CD4-positive, alpha-beta T cell (primary cell): ENCODE measurements at regions not wholly inside any gene's neighbourhood (a gene's known extent, or its start where the extent isn't known, plus 50 kb on each side); places are given as distances from the start of the nearest gene placed in this dataset.

Experiments used
- ATAC-seq: fragments of 200-7000 bp; cut with Tn5 transposase; one replicate; pipeline ENCODE4 v1.10.0; 2022; ENCODE audit warnings: mild to moderate bottlenecking; ENCODE audit not compliant: poor library complexity
- CTCF ChIA-PET: fragments of 350-600 bp; sonication (Branson Sonifier 250); formaldehyde crosslinking; loops from one replicate; lab custom pipeline; 2021; ENCODE audit warnings: antibody characterized with exemption, inconsistent platforms; lab: Charles Lee
- POLR2A ChIA-PET: fragments of 350-600 bp; sonication (Branson Sonifier 250); formaldehyde crosslinking; loops from one replicate; lab custom pipeline; 2021; ENCODE audit warnings: antibody characterized with exemption, inconsistent platforms; lab: Charles Lee
- DNase-seq, 14 experiments: peaks; one replicate each; pipeline ENCODE4 v3.0.0-alpha.2; 2013 to 2020; ENCODE audit warnings: mixed read lengths in 2 of 14
- H3K27ac ChIP-seq, 2 donors: one replicate each; pipeline versions ENCODE4 v1.5.1 to v1.7.0; 2013; ENCODE audit warnings: low read length in 2 of 2, low read depth in 1 of 2, mild to moderate bottlenecking in 1 of 2
- H3K27me3 ChIP-seq, 2 experiments: 1 replicate in 1 of 2; 2 replicates in 1 of 2; pipeline versions ENCODE4 v1.6.1 to v1.7.0; 2013; ENCODE audit warnings: low read length in 2 of 2, control low read depth in 1 of 2, mild to moderate bottlenecking in 1 of 2, moderate library complexity in 1 of 2; ENCODE audit not compliant: insufficient read depth in 2 of 2, control insufficient read depth in 1 of 2
- H3K36me3 ChIP-seq: one replicate; pipeline ENCODE4 v1.6.1; 2013; ENCODE audit warnings: low read length, control low read depth; ENCODE audit not compliant: insufficient read depth
- H3K4me1 ChIP-seq: one replicate; pipeline ENCODE4 v1.6.1; 2013; ENCODE audit warnings: low read length, control low read depth; ENCODE audit not compliant: insufficient read depth
- H3K4me3 ChIP-seq: one replicate; pipeline ENCODE4 v1.5.1; 2013; ENCODE audit warnings: mild to moderate bottlenecking, low read length, moderate library complexity
- H3K9me3 ChIP-seq, 2 experiments: 1 replicate in 1 of 2; 2 replicates in 1 of 2; pipeline versions ENCODE4 v1.6.1 to v1.7.0; 2013; ENCODE audit warnings: low read length in 2 of 2, mild to moderate bottlenecking in 2 of 2, control low read depth in 1 of 2, moderate library complexity in 1 of 2; ENCODE audit not compliant: control insufficient read depth in 1 of 2, insufficient read depth in 1 of 2
- H3K27ac Mint-ChIP-seq: one replicate; pipeline ENCODE4 v1.8.0; 2020; ENCODE audit warnings: mixed read lengths
- H3K27me3 Mint-ChIP-seq: one replicate; pipeline ENCODE4 v1.8.0; 2021; ENCODE audit warnings: mixed read lengths
- H3K36me3 Mint-ChIP-seq: one replicate; pipeline ENCODE4 v1.8.0; 2021; ENCODE audit warnings: low read depth, mixed read lengths
- H3K4me1 Mint-ChIP-seq: one replicate; pipeline ENCODE4 v1.8.0; 2021; ENCODE audit warnings: low read depth, mixed read lengths
- H3K4me3 Mint-ChIP-seq: one replicate; pipeline ENCODE4 v1.8.0; 2020; ENCODE audit warnings: mild to moderate bottlenecking, mixed read lengths
- H3K9me3 Mint-ChIP-seq: one replicate; pipeline ENCODE4 v1.8.0; 2020; ENCODE audit warnings: mixed read lengths
- intact Hi-C, 2 experiments: fragments of 100-400 bp; cut with DNase I in 1 of 2; cut with micrococcal nuclease in 1 of 2; formaldehyde crosslinking; loops; one replicate each; pipeline versions ENCODE4 v1.15.1 to v1.9.0; 2023 to 2025; cut with DNase I, micrococcal nuclease
- TF ChIP-seq, protein P1 (sequence below): fragments of 200-600 bp; IDR thresholded peaks from one replicate; pipeline ENCODE4 v1.8.0; 2022; ENCODE audit warnings: antibody characterized with exemption, mild to moderate bottlenecking

DNA sequence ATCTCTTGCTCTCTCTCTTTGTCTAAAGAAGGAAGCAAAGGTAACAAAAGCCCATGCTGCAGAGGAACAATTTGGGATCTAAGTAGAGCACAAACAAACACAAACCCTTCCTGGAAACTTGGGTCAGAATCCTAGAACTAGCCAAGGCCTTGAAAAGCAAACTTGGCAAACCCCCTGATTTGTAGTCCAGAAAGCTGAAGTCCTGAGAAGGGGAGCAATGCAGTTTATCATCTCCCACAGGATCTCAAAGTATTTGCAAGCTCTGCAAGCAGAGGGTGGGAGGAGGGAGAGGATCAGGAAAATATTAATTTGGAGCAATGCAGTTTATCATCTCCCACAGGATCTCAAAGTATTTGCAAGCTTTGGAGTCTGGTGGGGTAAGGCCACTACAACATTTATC lies 379.5 kb upstream of the FGF13 start:
- no peak overlapping the region for H3K4me3 ChIP-seq
- no peaks in the 10 kb centered on the region for H3K4me1 Mint-ChIP-seq
- no peaks in the 10 kb centered on the region for H3K9me3 ChIP-seq
- ChIA-PET POLR2A (no interaction called here), CTCF (no interaction called here)
- no peaks in the 10 kb centered on the region for H3K27me3 Mint-ChIP-seq
- DNase-seq (no peak), ATAC-seq (no peak)
- H3K36me3 Mint-ChIP-seq: no peaks in the 10 kb centered on the region
- H3K27ac ChIP-seq: no peak overlapping the region
- TF ChIP-seq, protein P1, sequence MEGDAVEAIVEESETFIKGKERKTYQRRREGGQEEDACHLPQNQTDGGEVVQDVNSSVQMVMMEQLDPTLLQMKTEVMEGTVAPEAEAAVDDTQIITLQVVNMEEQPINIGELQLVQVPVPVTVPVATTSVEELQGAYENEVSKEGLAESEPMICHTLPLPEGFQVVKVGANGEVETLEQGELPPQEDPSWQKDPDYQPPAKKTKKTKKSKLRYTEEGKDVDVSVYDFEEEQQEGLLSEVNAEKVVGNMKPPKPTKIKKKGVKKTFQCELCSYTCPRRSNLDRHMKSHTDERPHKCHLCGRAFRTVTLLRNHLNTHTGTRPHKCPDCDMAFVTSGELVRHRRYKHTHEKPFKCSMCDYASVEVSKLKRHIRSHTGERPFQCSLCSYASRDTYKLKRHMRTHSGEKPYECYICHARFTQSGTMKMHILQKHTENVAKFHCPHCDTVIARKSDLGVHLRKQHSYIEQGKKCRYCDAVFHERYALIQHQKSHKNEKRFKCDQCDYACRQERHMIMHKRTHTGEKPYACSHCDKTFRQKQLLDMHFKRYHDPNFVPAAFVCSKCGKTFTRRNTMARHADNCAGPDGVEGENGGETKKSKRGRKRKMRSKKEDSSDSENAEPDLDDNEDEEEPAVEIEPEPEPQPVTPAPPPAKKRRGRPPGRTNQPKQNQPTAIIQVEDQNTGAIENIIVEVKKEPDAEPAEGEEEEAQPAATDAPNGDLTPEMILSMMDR: no peak
- no peaks in the 10 kb centered on the region for H3K36me3 ChIP-seq
- H3K27ac Mint-ChIP-seq: no peak overlapping the region
- no peak overlapping the region for H3K4me3 Mint-ChIP-seq
- H3K4me1 ChIP-seq: no peaks in the 10 kb centered on the region
- intact Hi-C loops: no loop called here
- no peaks in the 10 kb centered on the region for H3K9me3 Mint-ChIP-seq
- H3K27me3 ChIP-seq: no peaks in the 10 kb centered on the region

DNA sequence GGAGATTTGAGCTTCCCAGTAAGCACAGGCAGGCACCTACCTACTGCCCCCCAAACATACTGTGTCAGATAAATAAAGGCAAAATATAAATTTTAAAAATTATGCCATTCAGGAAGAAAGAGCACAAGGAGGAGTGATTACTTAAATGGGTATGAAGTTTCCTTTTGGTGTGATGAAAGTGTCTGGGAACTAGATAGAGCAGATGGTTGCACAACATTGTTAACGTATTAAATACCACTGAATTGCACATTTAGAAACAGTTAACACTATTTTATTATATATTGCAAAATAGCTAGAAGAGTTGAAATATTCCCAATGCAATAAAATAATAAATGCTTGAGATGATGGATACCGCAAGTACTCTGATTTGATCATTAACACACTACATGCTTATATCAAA lies 374.7 kb upstream of the FGF13 start:
- no peak for DNase-seq
- POLR2A ChIA-PET: no interaction called here
- H3K9me3 Mint-ChIP-seq: no peaks in the 10 kb centered on the region
- no peaks in the 10 kb centered on the region for H3K36me3 Mint-ChIP-seq
- no peaks in the 10 kb centered on the region for H3K9me3 ChIP-seq
- H3K27me3 Mint-ChIP-seq: no peaks in the 10 kb centered on the region
- intact Hi-C loops: no loop called here
- H3K4me1 Mint-ChIP-seq: no peaks in the 10 kb centered on the region
- CTCF ChIA-PET: no interaction called here
- H3K27me3 ChIP-seq: no peaks in the 10 kb centered on the region
- no peak for ATAC-seq
- no peak overlapping the region for H3K4me3 Mint-ChIP-seq
- no peaks in the 10 kb centered on the region for H3K36me3 ChIP-seq
- H3K27ac Mint-ChIP-seq: no peak overlapping the region
- H3K27ac ChIP-seq: no peak overlapping the region
- TF ChIP-seq, protein P1: no peak
- H3K4me3 ChIP-seq: no peak overlapping the region
- no peaks in the 10 kb centered on the region for H3K4me1 ChIP-seq

DNA sequence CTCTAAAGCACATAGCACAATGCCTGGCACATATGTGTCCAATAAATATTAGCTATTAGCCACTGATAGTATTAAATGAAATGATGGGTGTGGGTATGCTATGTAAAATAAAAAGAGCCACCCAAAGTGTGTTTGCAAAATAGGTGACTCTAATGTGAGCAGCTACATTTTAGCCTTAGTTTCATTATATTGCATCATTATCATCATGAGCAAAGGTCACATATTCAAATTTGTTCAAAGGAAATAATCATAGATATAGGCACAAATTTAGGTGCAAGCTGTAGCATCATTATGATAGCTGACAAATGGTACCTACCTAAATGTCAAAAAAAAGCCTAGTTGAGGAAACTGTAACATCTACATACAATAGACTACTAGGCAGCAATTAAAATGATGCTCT lies 373.9 kb upstream of the FGF13 start:
- Histone ChIP-seq H3K4me1 (no peaks in the 10 kb centered on the region), H3K4me3 (no peak overlapping the region), H3K9me3 (no peaks in the 10 kb centered on the region), H3K36me3 (no peaks in the 10 kb centered on the region), H3K27ac (no peak overlapping the region), H3K27me3 (no peaks in the 10 kb centered on the region)
- no peaks in the 10 kb centered on the region for H3K36me3 Mint-ChIP-seq
- ATAC-seq (no peak), DNase-seq (no peak)
- ChIA-PET POLR2A (no interaction called here), CTCF (no interaction called here)
- H3K27ac Mint-ChIP-seq: no peak overlapping the region
- TF ChIP-seq, protein P1: no peak
- intact Hi-C loops: no loop called here
- no peaks in the 10 kb centered on the region for H3K4me1 Mint-ChIP-seq
- no peaks in the 10 kb centered on the region for H3K9me3 Mint-ChIP-seq
- H3K27me3 Mint-ChIP-seq: no peaks in the 10 kb centered on the region
- no peak overlapping the region for H3K4me3 Mint-ChIP-seq
